Rectal smooth muscle tissue (tissue), 1 donor: ENCODE measurements at regions not wholly inside any gene's neighbourhood (a gene's known extent, or its start where the extent isn't known, plus 50 kb on each side); places are given as distances from the start of the nearest gene placed in this dataset.

Experiments used
- H3K27ac ChIP-seq: one replicate; pipeline ENCODE4 v1.7.0; 2013; ENCODE audit warnings: low read depth, low read length, inconsistent platforms
- H3K27me3 ChIP-seq: one replicate; pipeline ENCODE4 v1.7.0; 2013; ENCODE audit warnings: low read length; ENCODE audit not compliant: control insufficient read depth, insufficient read depth
- H3K36me3 ChIP-seq: one replicate; pipeline ENCODE4 v1.7.0; 2013; ENCODE audit warnings: low read length; ENCODE audit not compliant: control insufficient read depth, insufficient read depth
- H3K4me1 ChIP-seq: one replicate; pipeline ENCODE4 v1.7.0; 2013; ENCODE audit warnings: low read length; ENCODE audit not compliant: control insufficient read depth, insufficient read depth
- H3K4me3 ChIP-seq: one replicate; pipeline ENCODE4 v1.7.0; 2013; ENCODE audit warnings: low read length
- H3K9ac ChIP-seq: one replicate; pipeline ENCODE4 v1.7.0; 2013; ENCODE audit warnings: low read length

GRCh38 chr13:97125810-97126738 lies 96.1 kb upstream of the MBNL2 start:
- Histone ChIP-seq H3K36me3 (no peaks in the 10 kb centered on the region), H3K27ac (peak overlapping the region; percentile 6), H3K9ac (no peak overlapping the region), H3K4me3 (peak overlapping the region; percentile 17), H3K27me3 (no peaks in the 10 kb centered on the region), H3K4me1 (peaks cover 33% of the 10 kb centered on the region)

GRCh38 chr13:97127842-97128241 lies 94.3 kb upstream of the MBNL2 start:
- Histone ChIP-seq H3K4me1 (peaks cover 27% of the 10 kb centered on the region), H3K27me3 (no peaks in the 10 kb centered on the region), H3K36me3 (no peaks in the 10 kb centered on the region), H3K4me3 (no peak overlapping the region), H3K9ac (no peak overlapping the region), H3K27ac (no peak overlapping the region)

GRCh38 chr13:97130190-97130589 lies 91.9 kb upstream of the MBNL2 start:
- no peak overlapping the region for H3K4me3 ChIP-seq
- no peak overlapping the region for H3K9ac ChIP-seq
- no peak overlapping the region for H3K27ac ChIP-seq
- no peaks in the 10 kb centered on the region for H3K36me3 ChIP-seq
- no peaks in the 10 kb centered on the region for H3K27me3 ChIP-seq
- H3K4me1 ChIP-seq = peaks cover 12% of the 10 kb centered on the region

- peaks cover under 1% of the 10 kb centered on the region for H3K4me1 ChIP-seq
- no peaks in the 10 kb centered on the region for H3K36me3 ChIP-seq
- H3K27ac ChIP-seq = no peak overlapping the region
- no peak overlapping the region for H3K4me3 ChIP-seq
- no peak overlapping the region for H3K9ac ChIP-seq
- H3K27me3 ChIP-seq = no peaks in the 10 kb centered on the region
Observed at GRCh38 chr13:97131447-97131846, 90.7 kb upstream of the MBNL2 start.

GRCh38 chr13:97133554-97133953 lies 88.6 kb upstream of the MBNL2 start:
- Histone ChIP-seq H3K27me3 (no peaks in the 10 kb centered on the region), H3K36me3 (no peaks in the 10 kb centered on the region), H3K4me3 (no peak overlapping the region), H3K27ac (no peak overlapping the region), H3K4me1 (no peaks in the 10 kb centered on the region), H3K9ac (no peak overlapping the region)

- Histone ChIP-seq H3K9ac (no peak overlapping the region), H3K4me3 (no peak overlapping the region), H3K4me1 (no peaks in the 10 kb centered on the region), H3K27me3 (no peaks in the 10 kb centered on the region), H3K36me3 (no peaks in the 10 kb centered on the region), H3K27ac (no peak overlapping the region)
Observed at GRCh38 chr13:97133955-97134354, 88.2 kb upstream of the MBNL2 start.

- H3K4me1 ChIP-seq = no peaks in the 10 kb centered on the region
- no peak overlapping the region for H3K4me3 ChIP-seq
- no peaks in the 10 kb centered on the region for H3K27me3 ChIP-seq
- H3K9ac ChIP-seq = no peak overlapping the region
- H3K36me3 ChIP-seq = no peaks in the 10 kb centered on the region
- H3K27ac ChIP-seq = no peak overlapping the region
Observed at GRCh38 chr13:97134364-97135095, 87.6 kb upstream of the MBNL2 start.

GRCh38 chr13:97135883-97136282 lies 86.2 kb upstream of the MBNL2 start:
- Histone ChIP-seq H3K27me3 (no peaks in the 10 kb centered on the region), H3K36me3 (no peaks in the 10 kb centered on the region), H3K4me1 (no peaks in the 10 kb centered on the region), H3K27ac (no peak overlapping the region), H3K9ac (no peak overlapping the region), H3K4me3 (no peak overlapping the region)

GRCh38 chr13:97136418-97136817 lies 85.7 kb upstream of the MBNL2 start:
- H3K9ac ChIP-seq = no peak overlapping the region
- no peaks in the 10 kb centered on the region for H3K27me3 ChIP-seq
- no peak overlapping the region for H3K4me3 ChIP-seq
- no peak overlapping the region for H3K27ac ChIP-seq
- H3K4me1 ChIP-seq = peaks cover 2% of the 10 kb centered on the region
- no peaks in the 10 kb centered on the region for H3K36me3 ChIP-seq

- no peak overlapping the region for H3K4me3 ChIP-seq
- H3K27me3 ChIP-seq = no peaks in the 10 kb centered on the region
- H3K4me1 ChIP-seq = peaks cover 7% of the 10 kb centered on the region
- H3K27ac ChIP-seq = no peak overlapping the region
- H3K36me3 ChIP-seq = no peaks in the 10 kb centered on the region
- no peak overlapping the region for H3K9ac ChIP-seq
Observed at GRCh38 chr13:97139691-97140090, 82.4 kb upstream of the MBNL2 start.

- Histone ChIP-seq H3K27ac (no peak overlapping the region), H3K4me3 (no peak overlapping the region), H3K9ac (no peak overlapping the region), H3K36me3 (no peaks in the 10 kb centered on the region), H3K27me3 (no peaks in the 10 kb centered on the region), H3K4me1 (peaks cover 7% of the 10 kb centered on the region)
Observed at GRCh38 chr13:97140131-97140530, 82.0 kb upstream of the MBNL2 start.

- no peaks in the 10 kb centered on the region for H3K27me3 ChIP-seq
- H3K9ac ChIP-seq = no peak overlapping the region
- H3K36me3 ChIP-seq = no peaks in the 10 kb centered on the region
- peaks cover 7% of the 10 kb centered on the region for H3K4me1 ChIP-seq
- no peak overlapping the region for H3K4me3 ChIP-seq
- no peak overlapping the region for H3K27ac ChIP-seq
Observed at GRCh38 chr13:97140611-97141010, 81.5 kb upstream of the MBNL2 start.
